NOMO-1 (cell line): ENCODE measurements at regions not wholly inside any gene's neighbourhood (a gene's known extent, or its start where the extent isn't known, plus 50 kb on each side); places are given as distances from the start of the nearest gene placed in this dataset.

Experiments
- DNase-seq, 2 experiments: peaks; one replicate each; lab custom pipeline; 2025; ENCODE audit not compliant: unreplicated experiment in 2 of 2; lab: John Stamatoyannopoulos, UW

- no peak for DNase-seq
Measured at GRCh38 chr2:239529313-239530015, 128.6 kb upstream of the HDAC4 start.

GRCh38 chr2:239528883-239529282, 128.1 kb upstream of the HDAC4 start:
- no peak for DNase-seq

- no peak for DNase-seq
Measured at GRCh38 chr2:239528146-239528545, 127.3 kb upstream of the HDAC4 start.

- no peak for DNase-seq
Measured at GRCh38 chr2:239526666-239527415, 126.0 kb upstream of the HDAC4 start.

- DNase-seq = no peak
Measured at GRCh38 chr2:239526038-239526437, 125.2 kb upstream of the HDAC4 start.

- peak; percentile 48 to 74 for DNase-seq
Measured at GRCh38 chr2:239523954-239524330, 123.1 kb upstream of the HDAC4 start.

GRCh38 chr2:239523147-239523953, 122.5 kb upstream of the HDAC4 start:
- no peak for DNase-seq

- no peak for DNase-seq
Measured at GRCh38 chr2:239522740-239523119, 121.9 kb upstream of the HDAC4 start.

GRCh38 chr2:239522002-239522739, 121.4 kb upstream of the HDAC4 start:
- peak in 1 of 2 experiments; percentile 31 for DNase-seq

GRCh38 chr2:239521518-239521815, 120.6 kb upstream of the HDAC4 start:
- DNase-seq = no peak

- no peak for DNase-seq
Measured at GRCh38 chr2:239520811-239521517, 120.1 kb upstream of the HDAC4 start.

GRCh38 chr2:239519921-239520585, 119.2 kb upstream of the HDAC4 start:
- no peak for DNase-seq

GRCh38 chr2:239519089-239519920, 118.5 kb upstream of the HDAC4 start:
- DNase-seq = no peak

- DNase-seq = no peak
Measured at GRCh38 chr2:239518286-239519088, 117.7 kb upstream of the HDAC4 start.

- no peak for DNase-seq
Measured at GRCh38 chr2:239517686-239518085, 116.9 kb upstream of the HDAC4 start.

- no peak for DNase-seq
Measured at GRCh38 chr2:239516954-239517305, 116.1 kb upstream of the HDAC4 start.

- DNase-seq = no peak
Measured at GRCh38 chr2:239516286-239516953, 115.6 kb upstream of the HDAC4 start.
